H9 (cell line): ENCODE measurements at regions not wholly inside any gene's neighbourhood (a gene's known extent, or its start where the extent isn't known, plus 50 kb on each side); places are given as distances from the start of the nearest gene placed in this dataset.

Experiments used
- DNase-seq: peaks from one replicate; pipeline ENCODE4 v3.0.0-alpha.2; 2017
- H2AFZ ChIP-seq: one replicate; pipeline ENCODE4 v1.6.1; 2013; ENCODE audit warnings: mild to moderate bottlenecking, low read length, control low read depth, moderate library complexity
- H2AK5ac ChIP-seq: 2 replicates; pipeline ENCODE4 v1.6.1; 2013; ENCODE audit warnings: low read length, control low read depth, mixed read lengths; ENCODE audit not compliant: insufficient read length
- H2BK120ac ChIP-seq: one replicate; pipeline ENCODE4 v1.6.1; 2013; ENCODE audit warnings: low read depth, mild to moderate bottlenecking, low read length, control low read depth, inconsistent platforms; ENCODE audit not compliant: poor library complexity, severe bottlenecking
- H2BK12ac ChIP-seq: 2 replicates; pipeline ENCODE4 v1.6.1; 2013; ENCODE audit warnings: low read length, control low read depth, mixed read lengths, low read depth; ENCODE audit not compliant: insufficient read length
- H2BK15ac ChIP-seq: 2 replicates; pipeline ENCODE4 v1.6.1; 2013; ENCODE audit warnings: low read depth, low read length, control low read depth
- H2BK20ac ChIP-seq: one replicate; pipeline ENCODE4 v1.6.1; 2013; ENCODE audit warnings: low read depth, mild to moderate bottlenecking, low read length, control low read depth, inconsistent platforms; ENCODE audit not compliant: poor library complexity, severe bottlenecking
- H2BK5ac ChIP-seq: 2 replicates; pipeline ENCODE4 v1.6.1; 2013; ENCODE audit warnings: low read length, control low read depth, mixed read lengths; ENCODE audit not compliant: insufficient read length
- H3K14ac ChIP-seq: 2 replicates; pipeline ENCODE4 v1.6.1; 2013; ENCODE audit warnings: low read length, control low read depth; ENCODE audit not compliant: insufficient read depth
- H3K18ac ChIP-seq: 2 replicates; pipeline ENCODE4 v1.6.1; 2013; ENCODE audit warnings: low read depth, mild to moderate bottlenecking, mixed read lengths, low read length, control low read depth; ENCODE audit not compliant: insufficient read length
- H3K23ac ChIP-seq: 2 replicates; pipeline ENCODE4 v1.6.1; 2013; ENCODE audit warnings: low read length, control low read depth, mixed read lengths, low read depth; ENCODE audit not compliant: insufficient read length
- H3K23me2 ChIP-seq: 2 replicates; pipeline ENCODE4 v1.6.1; 2013; ENCODE audit warnings: low read depth, mild to moderate bottlenecking, mixed read lengths, low read length, control low read depth; ENCODE audit not compliant: insufficient read length, poor library complexity, severe bottlenecking
- H3K27ac ChIP-seq: 2 replicates; pipeline ENCODE4 v1.5.1; 2013; ENCODE audit warnings: low read length, control low read depth, mixed read lengths, low read depth; ENCODE audit not compliant: insufficient read length
- H3K27me3 ChIP-seq: 2 replicates; pipeline ENCODE4 v1.6.1; 2013; ENCODE audit warnings: low read length, control low read depth, inconsistent platforms; ENCODE audit not compliant: insufficient read depth
- H3K4ac ChIP-seq: 2 replicates; pipeline ENCODE4 v1.6.1; 2013; ENCODE audit warnings: low read depth, mild to moderate bottlenecking, control low read depth, inconsistent platforms, low read length, moderate library complexity
- H3K4me1 ChIP-seq: 2 replicates; pipeline ENCODE4 v1.6.1; 2013; ENCODE audit warnings: low read length, control low read depth, inconsistent platforms; ENCODE audit not compliant: insufficient read depth
- H3K4me2 ChIP-seq: 2 replicates; pipeline ENCODE4 v1.6.1; 2013; ENCODE audit warnings: low read length, control low read depth, mixed read lengths; ENCODE audit not compliant: insufficient read length, insufficient read depth
- H3K56ac ChIP-seq: 2 replicates; pipeline ENCODE4 v1.6.1; 2013; ENCODE audit warnings: low read depth, mild to moderate bottlenecking, mixed read lengths, low read length, control low read depth; ENCODE audit not compliant: insufficient read length
- H3K79me1 ChIP-seq: 2 replicates; pipeline ENCODE4 v1.6.1; 2013; ENCODE audit warnings: low read depth, mild to moderate bottlenecking, moderate library complexity, low read length, control low read depth, inconsistent platforms; ENCODE audit not compliant: insufficient read depth, poor library complexity, severe bottlenecking
- H3K79me2 ChIP-seq: 2 replicates; pipeline ENCODE4 v1.6.1; 2013; ENCODE audit warnings: low read length, control low read depth, inconsistent platforms; ENCODE audit not compliant: insufficient read depth
- H3K9ac ChIP-seq: 2 replicates; pipeline ENCODE4 v1.6.1; 2013; ENCODE audit warnings: low read length, control low read depth, mixed read lengths; ENCODE audit not compliant: insufficient read length; ENCODE audit errors: extremely low read depth
- H3K9me3 ChIP-seq: one replicate; pipeline ENCODE4 v1.6.1; 2013; ENCODE audit warnings: low read depth, low read length, inconsistent platforms; ENCODE audit not compliant: control insufficient read depth
- H3T11ph ChIP-seq: one replicate; pipeline ENCODE4 v1.6.1; 2013; ENCODE audit warnings: mild to moderate bottlenecking, low read length, control low read depth, inconsistent platforms
- H4K20me1 ChIP-seq: one replicate; pipeline ENCODE4 v1.6.1; 2013; ENCODE audit not compliant: control insufficient read depth, insufficient read length, insufficient read depth
- H4K5ac ChIP-seq: 2 replicates; pipeline ENCODE4 v1.6.1; 2013; ENCODE audit warnings: low read depth, mild to moderate bottlenecking, mixed read lengths, low read length, control low read depth; ENCODE audit not compliant: insufficient read length
- H4K8ac ChIP-seq: replicated peaks from 2 replicates; pipeline ENCODE4 v1.6.1; 2013; ENCODE audit warnings: low read length, control low read depth, mixed read lengths, low read depth; ENCODE audit not compliant: insufficient read length
- H4K91ac ChIP-seq: 2 replicates; pipeline ENCODE4 v1.6.1; 2013; ENCODE audit warnings: low read depth, mild to moderate bottlenecking, moderate library complexity, mixed read lengths, low read length, control low read depth; ENCODE audit not compliant: insufficient read length
- H3K27ac Mint-ChIP-seq, 3 experiments: 2 replicates in 2 of 3; 3 replicates in 1 of 3; pipeline ENCODE4 v1.8.0; 2020 to 2021; ENCODE audit warnings: mixed read lengths in 3 of 3, mild to moderate bottlenecking in 1 of 3, moderate library complexity in 1 of 3
- H3K27me3 Mint-ChIP-seq: 2 replicates; pipeline ENCODE4 v1.8.0; 2021; ENCODE audit warnings: low read depth, mild to moderate bottlenecking, moderate library complexity, mixed read lengths
- H3K36me3 Mint-ChIP-seq, 3 experiments: 2 replicates in 2 of 3; 3 replicates in 1 of 3; pipeline ENCODE4 v1.8.0; 2020 to 2021; ENCODE audit warnings: low read depth in 3 of 3, mixed read lengths in 3 of 3; ENCODE audit not compliant: insufficient read depth in 1 of 3
- H3K4me1 Mint-ChIP-seq, 2 experiments: 2 replicates each; pipeline ENCODE4 v1.8.0; 2020; ENCODE audit warnings: mixed read lengths in 2 of 2
- H3K4me3 Mint-ChIP-seq, 2 experiments: 2 replicates in 1 of 2; 3 replicates in 1 of 2; pipeline ENCODE4 v1.8.0; 2020 to 2021; ENCODE audit warnings: mild to moderate bottlenecking in 2 of 2, mixed read lengths in 2 of 2, moderate library complexity in 1 of 2
- H3K9me3 Mint-ChIP-seq, 2 experiments: 2 replicates in 1 of 2; 3 replicates in 1 of 2; pipeline ENCODE4 v1.8.0; 2020; ENCODE audit warnings: mild to moderate bottlenecking in 2 of 2, mixed read lengths in 2 of 2, moderate library complexity in 1 of 2
- WGBS: extraction: QIAGEN DNeasy Blood & Tissue Kit; methylation state at CpG from one replicate; pipeline ENCODE4 v1.1.7; 2013; ENCODE audit warnings: missing lambda C conversion rate, low lambda C conversion rate, mixed read lengths; ENCODE audit not compliant: insufficient read length; ENCODE audit errors: extremely low coverage; 5-methylcytosine and 5-hydroxymethylcytosine counted together
- TF ChIP-seq, protein P1 (sequence below): fragments of 200-600 bp; sonication (generic); conservative IDR thresholded peaks from 3 replicates; pipeline ENCODE4 v1.8.0; 2021; ENCODE audit warnings: antibody characterized with exemption, mild to moderate bottlenecking

GRCh38 chr11:116173941-116174911, 598.6 kb downstream of the BUD13 start:
- no peak overlapping the region for H3K27ac ChIP-seq
- H2BK120ac ChIP-seq = no peak overlapping the region
- TF ChIP-seq, protein P1, sequence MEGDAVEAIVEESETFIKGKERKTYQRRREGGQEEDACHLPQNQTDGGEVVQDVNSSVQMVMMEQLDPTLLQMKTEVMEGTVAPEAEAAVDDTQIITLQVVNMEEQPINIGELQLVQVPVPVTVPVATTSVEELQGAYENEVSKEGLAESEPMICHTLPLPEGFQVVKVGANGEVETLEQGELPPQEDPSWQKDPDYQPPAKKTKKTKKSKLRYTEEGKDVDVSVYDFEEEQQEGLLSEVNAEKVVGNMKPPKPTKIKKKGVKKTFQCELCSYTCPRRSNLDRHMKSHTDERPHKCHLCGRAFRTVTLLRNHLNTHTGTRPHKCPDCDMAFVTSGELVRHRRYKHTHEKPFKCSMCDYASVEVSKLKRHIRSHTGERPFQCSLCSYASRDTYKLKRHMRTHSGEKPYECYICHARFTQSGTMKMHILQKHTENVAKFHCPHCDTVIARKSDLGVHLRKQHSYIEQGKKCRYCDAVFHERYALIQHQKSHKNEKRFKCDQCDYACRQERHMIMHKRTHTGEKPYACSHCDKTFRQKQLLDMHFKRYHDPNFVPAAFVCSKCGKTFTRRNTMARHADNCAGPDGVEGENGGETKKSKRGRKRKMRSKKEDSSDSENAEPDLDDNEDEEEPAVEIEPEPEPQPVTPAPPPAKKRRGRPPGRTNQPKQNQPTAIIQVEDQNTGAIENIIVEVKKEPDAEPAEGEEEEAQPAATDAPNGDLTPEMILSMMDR = no peak
- H3K4ac ChIP-seq = no peak overlapping the region
- H3T11ph ChIP-seq = no peak overlapping the region
- Mint-ChIP-seq H3K27ac (no peak overlapping the region; a peak in 1 of 7 replicates), H3K4me1 (peaks cover 40 to 45% of the 10 kb centered on the region in 2 experiments), H3K36me3 (no peaks in the 10 kb centered on the region), H3K4me3 (peak overlapping the region in 1 of 2 experiments; percentile 39; a peak in 1 of 5 replicates), H3K9me3 (no peaks in the 10 kb centered on the region), H3K27me3 (peaks cover 3% of the 10 kb centered on the region)
- peak; percentile 43 for DNase-seq
- no peaks in the 10 kb centered on the region for H3K23me2 ChIP-seq
- H3K4me2 ChIP-seq = no peak overlapping the region
- H3K56ac ChIP-seq = peak overlapping the region; percentile 33
- no peak overlapping the region for H2BK20ac ChIP-seq
- no peaks in the 10 kb centered on the region for H3K79me2 ChIP-seq
- no peak overlapping the region for H4K8ac ChIP-seq
- H3K27me3 ChIP-seq = no peaks in the 10 kb centered on the region; the same call in 1 of the 2 replicates
- H2BK15ac ChIP-seq = no peak overlapping the region
- H3K18ac ChIP-seq = no peak overlapping the region
- no peak overlapping the region for H3K14ac ChIP-seq
- H4K20me1 ChIP-seq = no peaks in the 10 kb centered on the region
- no peak overlapping the region for H3K23ac ChIP-seq
- no CpG with 5 or more reads among the region's 20 CpGs for WGBS
- no peaks in the 10 kb centered on the region for H3K79me1 ChIP-seq
- peaks cover 6% of the 10 kb centered on the region; the same call in 1 of the 2 replicates for H3K4me1 ChIP-seq
- no peak overlapping the region for H2AFZ ChIP-seq
- H4K91ac ChIP-seq = no peak overlapping the region
- no peak overlapping the region for H3K9ac ChIP-seq
- H2BK5ac ChIP-seq = no peak overlapping the region
- no peak overlapping the region for H2BK12ac ChIP-seq
- H4K5ac ChIP-seq = no peak overlapping the region
- no peak overlapping the region for H2AK5ac ChIP-seq
- no peaks in the 10 kb centered on the region for H3K9me3 ChIP-seq
